PC-3 (cell line): ENCODE measurements at regions not wholly inside any gene's neighbourhood (a gene's known extent, or its start where the extent isn't known, plus 50 kb on each side); places are given as distances from the start of the nearest gene placed in this dataset.

Source experiments
- ATAC-seq: fragments of 200-7000 bp; cut with Tn5 transposase; 2 replicates; pipeline ENCODE4 v1.9.1; 2020; ENCODE audit warnings: mild to moderate bottlenecking, moderate library complexity
- BruUV-seq: library from RNA; stranded (reverse); fragments of 400-500 nt; replicated peaks from 2 replicates; lab custom pipeline; 2021; lab: Mats Ljungman, UMichigan
- CTCF ChIA-PET: fragments of 300-600 bp; sonication (Branson Sonifier 250); formaldehyde crosslinking; loops from one replicate; lab custom pipeline; 2022; ENCODE audit warnings: antibody characterized with exemption; lab: Charles Lee
- POLR2A ChIA-PET: fragments of 300-600 bp; sonication (Branson Sonifier 250); formaldehyde crosslinking; loops from one replicate; lab custom pipeline; 2022; ENCODE audit warnings: antibody characterized with exemption; ENCODE audit not compliant: unreplicated experiment; lab: Charles Lee
- DNase-seq: peaks from one replicate; pipeline ENCODE4 v3.0.0-alpha.2; 2015
- H2AFZ ChIP-seq: fragments of 300-600 bp; sonication (generic); 2 replicates; pipeline ENCODE4 v1.6.0; 2016; ENCODE audit warnings: antibody characterized with exemption, low read length
- H3F3A ChIP-seq: fragments of 300-600 bp; sonication (generic); one replicate; pipeline ENCODE4 v1.6.0; 2017; ENCODE audit warnings: antibody characterized with exemption, low read length, control low read depth, mild to moderate bottlenecking; ENCODE audit not compliant: unreplicated experiment
- H3K27ac ChIP-seq: fragments of 300-600 bp; sonication (generic); 2 replicates; pipeline ENCODE4 v1.5.1; 2016; ENCODE audit warnings: mild to moderate bottlenecking, low read length
- H3K27me3 ChIP-seq: fragments of 300-600 bp; sonication (generic); 2 replicates; pipeline ENCODE4 v1.6.1; 2016; ENCODE audit warnings: low read length, mixed read lengths
- H3K36me3 ChIP-seq: fragments of 300-600 bp; sonication (generic); 2 replicates; pipeline ENCODE4 v1.6.1; 2016; ENCODE audit warnings: low read depth, mixed run types, low read length, mixed read lengths
- H3K4me1 ChIP-seq: fragments of 300-600 bp; sonication (generic); 2 replicates; pipeline ENCODE4 v1.5.1; 2016; ENCODE audit warnings: low read length; ENCODE audit not compliant: insufficient read depth
- H3K4me2 ChIP-seq: fragments of 300-600 bp; sonication (generic); 2 replicates; pipeline ENCODE4 v1.6.0; 2016; ENCODE audit warnings: low read length
- H3K4me3 ChIP-seq: fragments of 300-600 bp; sonication (generic); 2 replicates; pipeline ENCODE4 v1.5.1; 2016; ENCODE audit warnings: mild to moderate bottlenecking, low read length, mixed read lengths
- H3K79me2 ChIP-seq: fragments of 300-600 bp; sonication (generic); 2 replicates; pipeline ENCODE4 v1.6.1; 2017; ENCODE audit warnings: low read length, mixed read lengths
- H3K9ac ChIP-seq: fragments of 300-600 bp; sonication (generic); 2 replicates; pipeline ENCODE4 v1.6.0; 2016; ENCODE audit warnings: mild to moderate bottlenecking, low read length
- H3K9me2 ChIP-seq: fragments of 300-600 bp; sonication (generic); replicated peaks from 2 replicates; pipeline ENCODE4 v1.6.1; 2016; ENCODE audit warnings: mixed run types, low read length, mixed read lengths
- H3K9me3 ChIP-seq: fragments of 300-600 bp; sonication (generic); 2 replicates; pipeline ENCODE4 v1.6.1; 2016; ENCODE audit warnings: low read length, mixed read lengths
- H4K20me1 ChIP-seq: fragments of 300-600 bp; sonication (generic); 2 replicates; pipeline ENCODE4 v1.6.1; 2016; ENCODE audit warnings: low read length, mixed read lengths
- EZH2 ChIP-seq: fragments of 300-600 bp; sonication (generic); IDR thresholded peaks from one replicate; pipeline ENCODE4 v1.6.1; 2017; ENCODE audit warnings: antibody characterized with exemption, mild to moderate bottlenecking, low read length; ENCODE audit not compliant: unreplicated experiment
- EZH2phosphoT487 ChIP-seq: fragments of 300-600 bp; sonication (generic); IDR thresholded peaks from 2 replicates; pipeline ENCODE4 v1.6.1; 2018; ENCODE audit warnings: mild to moderate bottlenecking, antibody characterized with exemption, low read length, borderline replicate concordance
- intact Hi-C: fragments of 100-400 bp; cut with micrococcal nuclease; formaldehyde crosslinking; loops from 2 replicates; pipeline ENCODE4 v1.9.0; 2023
- TF ChIP-seq, protein P1 (sequence below): fragments of 300-600 bp; sonication (generic); conservative IDR thresholded peaks from 2 replicates; pipeline ENCODE4 v1.5.1; 2017; ENCODE audit warnings: antibody characterized with exemption, low read depth, mild to moderate bottlenecking, low read length

DNA sequence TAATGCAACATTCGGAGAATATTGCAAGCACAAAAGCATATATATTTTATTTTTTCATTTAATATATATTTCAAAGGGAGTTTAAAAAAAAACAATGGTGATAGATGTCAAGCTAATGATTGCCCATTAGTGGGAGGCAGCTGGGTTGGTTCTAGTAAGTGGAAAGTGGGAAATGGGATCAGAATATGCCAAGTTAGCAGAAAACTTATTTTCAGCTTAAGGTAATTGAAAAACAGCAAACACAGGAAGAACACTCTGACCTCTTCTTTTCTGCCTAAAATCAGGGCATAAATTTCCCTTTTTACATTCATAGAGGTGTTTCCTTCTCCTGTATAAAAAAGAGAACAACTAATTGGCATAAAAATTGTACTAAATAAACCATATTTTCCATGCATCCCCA lies 535.3 kb upstream of the SYT4 start:
- TF ChIP-seq EZH2phosphoT487 = no peak
- no peak for TF ChIP-seq EZH2
- TF ChIP-seq, protein P1, sequence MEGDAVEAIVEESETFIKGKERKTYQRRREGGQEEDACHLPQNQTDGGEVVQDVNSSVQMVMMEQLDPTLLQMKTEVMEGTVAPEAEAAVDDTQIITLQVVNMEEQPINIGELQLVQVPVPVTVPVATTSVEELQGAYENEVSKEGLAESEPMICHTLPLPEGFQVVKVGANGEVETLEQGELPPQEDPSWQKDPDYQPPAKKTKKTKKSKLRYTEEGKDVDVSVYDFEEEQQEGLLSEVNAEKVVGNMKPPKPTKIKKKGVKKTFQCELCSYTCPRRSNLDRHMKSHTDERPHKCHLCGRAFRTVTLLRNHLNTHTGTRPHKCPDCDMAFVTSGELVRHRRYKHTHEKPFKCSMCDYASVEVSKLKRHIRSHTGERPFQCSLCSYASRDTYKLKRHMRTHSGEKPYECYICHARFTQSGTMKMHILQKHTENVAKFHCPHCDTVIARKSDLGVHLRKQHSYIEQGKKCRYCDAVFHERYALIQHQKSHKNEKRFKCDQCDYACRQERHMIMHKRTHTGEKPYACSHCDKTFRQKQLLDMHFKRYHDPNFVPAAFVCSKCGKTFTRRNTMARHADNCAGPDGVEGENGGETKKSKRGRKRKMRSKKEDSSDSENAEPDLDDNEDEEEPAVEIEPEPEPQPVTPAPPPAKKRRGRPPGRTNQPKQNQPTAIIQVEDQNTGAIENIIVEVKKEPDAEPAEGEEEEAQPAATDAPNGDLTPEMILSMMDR = no peak
- CTCF ChIA-PET = no interaction called here
- Histone ChIP-seq H2AFZ (no peak overlapping the region), H3K27ac (no peak overlapping the region), H3K79me2 (no peaks in the 10 kb centered on the region), H3K4me1 (no peaks in the 10 kb centered on the region), H3K9ac (no peak overlapping the region), H4K20me1 (no peaks in the 10 kb centered on the region), H3K4me3 (no peak overlapping the region), H3K27me3 (no peaks in the 10 kb centered on the region), H3F3A (no peaks in the 10 kb centered on the region), H3K4me2 (no peak overlapping the region), H3K9me3 (no peaks in the 10 kb centered on the region), H3K36me3 (no peaks in the 10 kb centered on the region), H3K9me2 (no peaks in the 10 kb centered on the region)
- BruUV-seq = no TSS peak
- intact Hi-C loops = no loop called here
- DNase-seq = no peak
- POLR2A ChIA-PET = no interaction called here
- no peak for ATAC-seq

DNA sequence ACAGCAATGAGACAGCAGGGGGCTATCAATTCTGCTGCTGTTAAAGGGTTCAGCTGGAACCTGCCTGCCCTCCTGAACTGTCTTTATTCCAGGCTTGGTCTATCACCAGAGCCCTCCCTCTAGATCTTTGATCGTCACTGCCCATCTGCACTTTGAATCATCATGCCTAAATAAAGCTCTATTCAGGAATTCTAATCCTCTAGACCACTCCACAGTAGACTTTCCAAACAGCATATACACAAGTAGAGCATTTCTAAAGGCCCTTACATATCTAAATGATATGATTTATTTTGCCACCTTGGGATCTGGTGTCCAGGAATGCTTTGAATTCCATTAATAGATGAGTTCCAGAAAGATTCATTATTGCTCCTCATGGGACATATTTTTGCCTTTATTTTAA lies 542.1 kb upstream of the SYT4 start:
- H3K4me2 ChIP-seq = no peak overlapping the region
- H3K36me3 ChIP-seq = no peaks in the 10 kb centered on the region
- H4K20me1 ChIP-seq = no peaks in the 10 kb centered on the region
- H2AFZ ChIP-seq = no peak overlapping the region
- H3K4me3 ChIP-seq = no peak overlapping the region
- ChIA-PET POLR2A (no interaction called here), CTCF (no interaction called here)
- ATAC-seq = no peak
- H3K4me1 ChIP-seq = no peaks in the 10 kb centered on the region
- H3K9me3 ChIP-seq = no peaks in the 10 kb centered on the region
- H3K9ac ChIP-seq = no peak overlapping the region
- H3K27me3 ChIP-seq = no peaks in the 10 kb centered on the region
- no peaks in the 10 kb centered on the region for H3K9me2 ChIP-seq
- no TSS peak for BruUV-seq
- no peaks in the 10 kb centered on the region for H3F3A ChIP-seq
- TF ChIP-seq EZH2phosphoT487 (no peak), EZH2 (no peak)
- TF ChIP-seq, protein P1 = no peak
- intact Hi-C loops = no loop called here
- H3K27ac ChIP-seq = no peak overlapping the region
- H3K79me2 ChIP-seq = no peaks in the 10 kb centered on the region
- no peak for DNase-seq

DNA sequence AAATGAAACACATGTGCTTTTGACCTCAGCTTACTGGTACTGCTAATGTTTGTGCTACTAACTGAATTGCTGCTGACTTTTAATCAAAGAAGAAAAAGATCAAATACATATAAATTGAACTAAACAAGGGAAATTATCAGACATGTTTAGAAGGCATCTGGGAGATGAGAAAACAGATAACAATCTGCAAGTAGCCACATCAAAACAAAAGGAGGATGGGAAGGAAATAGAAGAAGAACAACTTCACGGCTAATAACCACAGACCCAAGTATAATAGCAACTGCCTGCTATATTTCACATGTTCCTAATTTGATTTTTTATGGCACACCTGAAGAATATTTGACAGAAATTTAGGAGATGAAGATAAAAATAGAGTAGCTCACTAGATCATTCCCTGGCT lies 542.6 kb upstream of the SYT4 start:
- no peaks in the 10 kb centered on the region for H3K9me3 ChIP-seq
- ATAC-seq (no peak), DNase-seq (no peak)
- no peaks in the 10 kb centered on the region for H3K36me3 ChIP-seq
- no peak for TF ChIP-seq EZH2phosphoT487
- no peak for TF ChIP-seq EZH2
- TF ChIP-seq, protein P1 = no peak
- no peak overlapping the region for H3K27ac ChIP-seq
- H4K20me1 ChIP-seq = no peaks in the 10 kb centered on the region
- ChIA-PET CTCF (no interaction called here), POLR2A (no interaction called here)
- intact Hi-C loops = no loop called here
- no TSS peak for BruUV-seq
- no peaks in the 10 kb centered on the region for H3K4me1 ChIP-seq
- no peak overlapping the region for H3K4me3 ChIP-seq
- no peak overlapping the region for H3K4me2 ChIP-seq
- no peak overlapping the region for H2AFZ ChIP-seq
- no peaks in the 10 kb centered on the region for H3F3A ChIP-seq
- H3K9ac ChIP-seq = no peak overlapping the region
- H3K9me2 ChIP-seq = no peaks in the 10 kb centered on the region
- no peaks in the 10 kb centered on the region for H3K79me2 ChIP-seq
- H3K27me3 ChIP-seq = no peaks in the 10 kb centered on the region
